ENCODE measurements at regions not wholly inside any gene's neighbourhood (a gene's known extent, or its start where the extent isn't known, plus 50 kb on each side); places are given as distances from the start of the nearest gene placed in this dataset.

GRCh38 chr2:240249423-240250149 is 109.1 kb upstream of the OTOS start:
- no peak overlapping the region for H3K4me2 ChIP-seq
- no peaks in the 10 kb centered on the region for H4K20me1 ChIP-seq (ENCODE audit: insufficient read depth, poor library complexity, severe bottlenecking)
- TF ChIP-seq EZH2phosphoT487 (IDR thresholded peaks at IDR 0.05; ENCODE audit: low read depth, severe bottlenecking, unreplicated experiment) (no peak), EZH2 (IDR thresholded peaks at IDR 0.05; ENCODE audit: borderline replicate concordance) (no peak)
- no peaks in the 10 kb centered on the region for H3K9me2 ChIP-seq (replicated peaks; ENCODE audit: insufficient read depth)
- peaks cover 49% of the 10 kb centered on the region for H3K4me1 ChIP-seq (ENCODE audit: insufficient read depth)
- H3K36me3 ChIP-seq (replicated peaks; ENCODE audit: insufficient read depth, low read depth) = no peaks in the 10 kb centered on the region
- no peak overlapping the region for H2AFZ ChIP-seq
- no peaks in the 10 kb centered on the region for H3K27me3 ChIP-seq
- H3K79me2 ChIP-seq = peaks cover 3% of the 10 kb centered on the region
- no peak for DNase-seq (ENCODE audit: low spot score)
- H3K27ac ChIP-seq = peak overlapping the region; percentile 88
- H3K9me3 ChIP-seq (ENCODE audit: low read depth) = no peaks in the 10 kb centered on the region
- no peak overlapping the region for H3K4me3 ChIP-seq
- 74% methylated on average over 21 of the region's 21 CpGs for WGBS (ENCODE audit: low lambda C conversion rate, missing lambda C conversion rate)

DNA sequence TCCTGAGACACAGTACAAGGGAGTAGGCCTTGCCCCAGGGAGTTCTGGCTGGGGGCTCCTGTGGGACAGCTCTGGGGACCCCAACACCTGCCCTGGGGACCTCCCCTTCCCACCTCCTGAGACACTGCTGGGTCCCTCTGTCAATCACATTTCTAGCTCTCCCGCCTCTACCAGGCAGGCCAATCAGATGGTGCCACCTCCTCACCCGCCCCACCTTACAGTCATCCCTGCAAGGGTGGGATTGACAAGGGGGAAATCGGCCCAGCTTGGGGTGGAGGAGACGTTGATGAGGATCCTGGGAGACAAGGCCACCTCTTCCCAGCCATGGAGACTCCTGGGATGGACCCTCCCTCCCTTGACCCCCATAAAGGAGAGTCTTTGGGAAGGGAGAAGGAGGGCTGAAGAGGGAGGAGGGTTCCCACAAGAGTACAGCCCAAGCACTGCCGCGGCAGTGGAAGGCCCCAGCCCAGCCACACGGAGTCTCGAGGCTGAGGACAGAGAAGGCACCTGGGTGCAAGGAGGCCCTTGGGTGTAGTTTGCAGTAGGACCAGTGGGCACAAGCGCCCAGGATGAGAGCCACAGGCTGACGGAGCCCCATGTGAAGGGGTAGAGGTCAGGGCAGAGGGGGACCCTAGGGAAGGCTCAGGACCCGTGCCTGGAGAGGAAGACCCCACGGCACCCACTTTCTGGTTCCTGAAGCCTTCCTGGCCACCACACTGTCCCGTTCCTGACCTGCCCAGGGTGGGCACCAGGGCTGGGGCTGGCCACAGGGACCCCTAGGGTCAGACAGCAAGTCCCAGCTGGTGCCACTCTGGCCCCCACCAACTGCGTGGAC is 109.9 kb upstream of the OTOS start:
- H3K4me2 ChIP-seq = peak overlapping the region; percentile 32
- no peak overlapping the region for H3K4me3 ChIP-seq
- TF ChIP-seq EZH2 (IDR thresholded peaks at IDR 0.05; ENCODE audit: borderline replicate concordance) (no peak), CTCF (IDR thresholded peaks at IDR 0.05; ENCODE audit: poor library complexity) (no peak), EZH2phosphoT487 (IDR thresholded peaks at IDR 0.05; ENCODE audit: low read depth, severe bottlenecking, unreplicated experiment) (no peak)
- H3K9me3 ChIP-seq (ENCODE audit: low read depth) = no peaks in the 10 kb centered on the region
- H3K9me2 ChIP-seq (replicated peaks; ENCODE audit: insufficient read depth) = no peaks in the 10 kb centered on the region
- H3K27ac ChIP-seq = peak overlapping the region; percentile 88
- H3K27me3 ChIP-seq = no peaks in the 10 kb centered on the region
- H3K36me3 ChIP-seq (replicated peaks; ENCODE audit: insufficient read depth, low read depth) = no peaks in the 10 kb centered on the region
- H4K20me1 ChIP-seq (ENCODE audit: insufficient read depth, poor library complexity, severe bottlenecking) = no peaks in the 10 kb centered on the region
- peaks cover 3% of the 10 kb centered on the region for H3K79me2 ChIP-seq
- H3K4me1 ChIP-seq (ENCODE audit: insufficient read depth) = peaks cover 49% of the 10 kb centered on the region
- WGBS (ENCODE audit: low lambda C conversion rate, missing lambda C conversion rate) = 93% methylated on average over 13 of the region's 14 CpGs
- no peak for DNase-seq (ENCODE audit: low spot score)
- H2AFZ ChIP-seq = no peak overlapping the region

GRCh38 chr2:240250985-240251847 is 110.8 kb upstream of the OTOS start:
- Histone ChIP-seq H2AFZ (no peak overlapping the region), H3K4me3 (no peak overlapping the region), H3K9me2 (replicated peaks; ENCODE audit: insufficient read depth) (no peaks in the 10 kb centered on the region), H3K4me1 (ENCODE audit: insufficient read depth) (peaks cover 51% of the 10 kb centered on the region), H3K27ac (peak overlapping the region; percentile 88), H3K27me3 (no peaks in the 10 kb centered on the region), H3K79me2 (peaks cover 3% of the 10 kb centered on the region), H3K9me3 (ENCODE audit: low read depth) (no peaks in the 10 kb centered on the region), H3K36me3 (replicated peaks; ENCODE audit: insufficient read depth, low read depth) (no peaks in the 10 kb centered on the region), H3K4me2 (peak overlapping the region; percentile 62), H4K20me1 (ENCODE audit: insufficient read depth, poor library complexity, severe bottlenecking) (no peaks in the 10 kb centered on the region)
- DNase-seq (ENCODE audit: low spot score) = peak; percentile 94
- TF ChIP-seq EZH2 (IDR thresholded peaks at IDR 0.05; ENCODE audit: borderline replicate concordance) (no peak), CTCF (IDR thresholded peaks at IDR 0.05; ENCODE audit: poor library complexity) (no peak), EZH2phosphoT487 (IDR thresholded peaks at IDR 0.05; ENCODE audit: low read depth, severe bottlenecking, unreplicated experiment) (no peak)
- 45% methylated on average over 30 of the region's 32 CpGs for WGBS (ENCODE audit: low lambda C conversion rate, missing lambda C conversion rate)
